Stomach (tissue), 4 donors: ENCODE measurements at regions not wholly inside any gene's neighbourhood (a gene's known extent, or its start where the extent isn't known, plus 50 kb on each side); places are given as distances from the start of the nearest gene placed in this dataset.

Source experiments
- CTCF ChIP-seq, 7 experiments: fragments of 450-650 bp in 4 of 7; fragments of 200-600 bp in 3 of 7; sonication (generic) in 3 of 7; IDR thresholded peaks; one replicate each; pipeline ENCODE4 v1.5.1; 2016 to 2019; ENCODE audit warnings: antibody characterized with exemption in 7 of 7, control low read depth in 2 of 7, mild to moderate bottlenecking in 1 of 7
- POLR2A ChIP-seq, 4 donors: fragments of 450-650 bp; IDR thresholded peaks; one replicate each; pipeline ENCODE4 v1.6.1; 2016; ENCODE audit warnings: antibody characterized with exemption in 4 of 4, control low read depth in 2 of 4, mild to moderate bottlenecking in 1 of 4, moderate library complexity in 1 of 4
- POLR2AphosphoS5 ChIP-seq, 3 donors: sonication (generic); formaldehyde crosslinking; IDR thresholded peaks; one replicate each; pipeline ENCODE4 v1.6.1; 2016; ENCODE audit warnings: antibody characterized with exemption in 3 of 3

- TF ChIP-seq CTCF (IDR thresholded peaks at IDR 0.05) (no peak), POLR2A (IDR thresholded peaks at IDR 0.05) (no peak), POLR2AphosphoS5 (IDR thresholded peaks at IDR 0.05) (no peak)
These were observed 126.7 kb upstream of the TMEM260 start for GRCh38 chr14:56452940-56453339.
